H1 (cell line): ENCODE measurements at regions not wholly inside any gene's neighbourhood (a gene's known extent, or its start where the extent isn't known, plus 50 kb on each side); places are given as distances from the start of the nearest gene placed in this dataset.

ENCODE experiments used
- CTCF ChIA-PET: fragments of 300-600 bp; sonication (Branson Sonifier 250); formaldehyde crosslinking; loops from one replicate; lab custom pipeline; 2021; ENCODE audit not compliant: partially characterized antibody; lab: Charles Lee
- POLR2A ChIA-PET: fragments of 300-600 bp; sonication (Branson Sonifier 250); formaldehyde crosslinking; loops from one replicate; lab custom pipeline; 2021; ENCODE audit warnings: inconsistent platforms; ENCODE audit not compliant: partially characterized antibody; lab: Charles Lee
- DNase-seq, 2 experiments: peaks; one replicate each; pipeline versions ENCODE4 v3.0.0 to v3.0.0-alpha.2; 2010 to 2022; ENCODE audit warnings: low spot score in 2 of 2, low read depth in 1 of 2, mixed read lengths in 1 of 2
- FAIRE-seq: peaks from 2 replicates; lab custom pipeline; 2011; peaks lifted over from hg19 to GRCh38; lab: Jason Lieb, UNC
- H2AFZ ChIP-seq: 2 replicates; pipeline ENCODE4 v1.8.1; 2012; ENCODE audit warnings: low read length, inconsistent platforms
- H2AK5ac ChIP-seq: 2 replicates; pipeline ENCODE4 v1.6.1; 2013; ENCODE audit warnings: low read depth, low read length
- H2BK120ac ChIP-seq: replicated peaks from 2 replicates; pipeline ENCODE3; 2013; ENCODE audit warnings: low read depth, low read length, inconsistent platforms
- H2BK12ac ChIP-seq: 2 replicates; pipeline ENCODE4 v1.6.1; 2013; ENCODE audit warnings: low read depth, low read length
- H2BK15ac ChIP-seq: 2 replicates; pipeline ENCODE4 v1.6.1; 2013; ENCODE audit warnings: low read length
- H2BK20ac ChIP-seq: 2 replicates; pipeline ENCODE4 v1.6.1; 2013; ENCODE audit warnings: low read length
- H2BK5ac ChIP-seq: 2 replicates; pipeline ENCODE4 v1.6.1; 2013; ENCODE audit warnings: low read depth, low read length
- H3K14ac ChIP-seq: 2 replicates; pipeline ENCODE4 v1.6.1; 2013; ENCODE audit warnings: inconsistent platforms; ENCODE audit not compliant: insufficient read length
- H3K18ac ChIP-seq: 2 replicates; pipeline ENCODE4 v1.6.1; 2013; ENCODE audit warnings: low read length; ENCODE audit errors: extremely low read depth
- H3K23ac ChIP-seq: 2 replicates; pipeline ENCODE4 v1.6.1; 2013; ENCODE audit warnings: inconsistent platforms; ENCODE audit not compliant: insufficient read length
- H3K23me2 ChIP-seq: 2 replicates; pipeline ENCODE4 v1.6.1; 2013; ENCODE audit warnings: low read depth, low read length
- H3K27ac ChIP-seq: 2 replicates; pipeline ENCODE4 v1.6.1; 2011; ENCODE audit warnings: low read depth, low read length, inconsistent platforms
- H3K27me3 ChIP-seq, 4 experiments: replicated peaks in 1 of 4; 1 replicate in 1 of 4; 2 replicates in 3 of 4; pipeline versions ENCODE4 v1.6.1 to v1.8.1; 2011 to 2013; ENCODE audit warnings: low read length in 3 of 4, mild to moderate bottlenecking in 3 of 4, inconsistent platforms in 2 of 4, mixed read lengths in 2 of 4, moderate library complexity in 1 of 4; ENCODE audit not compliant: control insufficient read depth in 3 of 4, insufficient read depth in 3 of 4; ENCODE audit errors: extremely low read depth in 1 of 4
- H3K36me3 ChIP-seq, 4 experiments: 2 replicates each; pipeline versions ENCODE4 v1.6.1 to v1.8.1; 2011 to 2013; ENCODE audit warnings: mild to moderate bottlenecking in 4 of 4, low read length in 3 of 4, moderate library complexity in 2 of 4, control low read depth in 1 of 4, inconsistent platforms in 1 of 4; ENCODE audit not compliant: insufficient read depth in 4 of 4, control insufficient read depth in 2 of 4
- H3K4ac ChIP-seq: replicated peaks from 2 replicates; pipeline ENCODE3; 2013; ENCODE audit warnings: low read length, low read depth, mixed read lengths, inconsistent platforms; ENCODE audit not compliant: insufficient read length
- H3K4me1 ChIP-seq, 4 experiments: replicated peaks in 1 of 4; 1 replicate in 1 of 4; 2 replicates in 3 of 4; pipeline versions ENCODE4 v1.6.1 to v1.8.1; 2011 to 2013; ENCODE audit warnings: low read length in 3 of 4, inconsistent platforms in 2 of 4, mixed read lengths in 1 of 4; ENCODE audit not compliant: insufficient read depth in 4 of 4, control insufficient read depth in 3 of 4
- H3K4me2 ChIP-seq, 2 experiments: 2 replicates each; pipeline versions ENCODE4 v1.6.1 to v1.8.1; 2011 to 2013; ENCODE audit warnings: low read depth in 2 of 2, low read length in 2 of 2, control low read depth in 1 of 2, inconsistent platforms in 1 of 2, mild to moderate bottlenecking in 1 of 2; ENCODE audit not compliant: insufficient read depth in 1 of 2
- H3K4me3 ChIP-seq, 4 experiments: fragments of 200-600, 300-600 bp in 1 of 4; sonication (generic), shearing (Covaris generic), sonication (Bioruptor Twin) in 1 of 4; 2 replicates each; pipeline versions ENCODE4 v1.5.1 to v1.8.1; 2011 to 2016; ENCODE audit warnings: low read length in 4 of 4, low read depth in 3 of 4, control low read depth in 2 of 4, inconsistent platforms in 2 of 4, mild to moderate bottlenecking in 2 of 4, mixed read lengths in 1 of 4, moderate library complexity in 1 of 4; ENCODE audit not compliant: insufficient read depth in 2 of 4; ENCODE audit errors: extremely low read depth in 1 of 4
- H3K56ac ChIP-seq: replicated peaks from 2 replicates; pipeline ENCODE3; 2013; ENCODE audit warnings: low read depth, mild to moderate bottlenecking, mixed read lengths, low read length, inconsistent platforms; ENCODE audit not compliant: insufficient read length
- H3K79me1 ChIP-seq: 2 replicates; pipeline ENCODE4 v1.6.1; 2013; ENCODE audit warnings: low read depth, low read length, control low read depth
- H3K79me2 ChIP-seq, 2 experiments: 2 replicates each; pipeline versions ENCODE4 v1.6.1 to v1.8.1; 2012 to 2013; ENCODE audit warnings: low read length in 2 of 2, mild to moderate bottlenecking in 2 of 2, inconsistent platforms in 1 of 2; ENCODE audit not compliant: insufficient read depth in 2 of 2, control insufficient read depth in 1 of 2
- H3K9ac ChIP-seq, 4 experiments: replicated peaks in 1 of 4; 1 replicate in 1 of 4; 2 replicates in 3 of 4; pipeline versions ENCODE4 v1.6.1 to v1.8.1; 2011 to 2013; ENCODE audit warnings: low read depth in 3 of 4, low read length in 3 of 4, control low read depth in 2 of 4, mild to moderate bottlenecking in 2 of 4, moderate library complexity in 2 of 4, inconsistent platforms in 1 of 4; ENCODE audit errors: extremely low read depth in 1 of 4
- H3K9me3 ChIP-seq, 2 experiments: 2 replicates each; pipeline versions ENCODE4 v1.6.1 to v1.8.1; 2012 to 2013; ENCODE audit warnings: mild to moderate bottlenecking in 2 of 2, moderate library complexity in 2 of 2, control low read depth in 1 of 2, inconsistent platforms in 1 of 2, low read depth in 1 of 2, low read length in 1 of 2, mixed read lengths in 1 of 2; ENCODE audit not compliant: insufficient read depth in 2 of 2
- H4K20me1 ChIP-seq, 2 experiments: replicated peaks in 1 of 2; 2 replicates each; pipeline versions ENCODE3 to v1.8.1; 2011 to 2013; ENCODE audit warnings: inconsistent platforms in 2 of 2, low read length in 2 of 2, mild to moderate bottlenecking in 1 of 2; ENCODE audit not compliant: insufficient read depth in 2 of 2, control insufficient read depth in 1 of 2
- H4K5ac ChIP-seq: 2 replicates; pipeline ENCODE4 v1.6.1; 2013; ENCODE audit warnings: low read length, low read depth, mixed read lengths, inconsistent platforms; ENCODE audit not compliant: insufficient read length
- H4K8ac ChIP-seq: 2 replicates; pipeline ENCODE4 v1.8.0; 2013; ENCODE audit warnings: mild to moderate bottlenecking, moderate library complexity, low read length, inconsistent platforms; ENCODE audit not compliant: insufficient read depth; ENCODE audit errors: extremely low read depth
- H4K91ac ChIP-seq: replicated peaks from 2 replicates; pipeline ENCODE3; 2013; ENCODE audit warnings: low read length, mixed read lengths, inconsistent platforms; ENCODE audit not compliant: insufficient read length
- BRCA1 ChIP-seq: IDR thresholded peaks from 2 replicates; pipeline ENCODE4 v1.6.1; 2012; ENCODE audit warnings: low read depth, low read length, improper control_type of control experiment
- CHD2 ChIP-seq: IDR thresholded peaks from 2 replicates; pipeline ENCODE4 v1.6.1; 2012; ENCODE audit warnings: low read length, improper control_type of control experiment
- EGR1 ChIP-seq: IDR thresholded peaks from 2 replicates; pipeline ENCODE4 v1.6.1; 2011; ENCODE audit warnings: low read depth, low read length, borderline replicate concordance
- EP300 ChIP-seq, 2 experiments: IDR thresholded peaks; 1 replicate in 1 of 2; 2 replicates in 1 of 2; pipeline ENCODE4 v1.6.1; 2011 to 2012; ENCODE audit warnings: low read depth in 2 of 2, low read length in 2 of 2, mild to moderate bottlenecking in 2 of 2, borderline replicate concordance in 1 of 2, inconsistent platforms in 1 of 2, moderate library complexity in 1 of 2
- GTF2F1 ChIP-seq: IDR thresholded peaks from 2 replicates; pipeline ENCODE4 v1.6.1; 2012; ENCODE audit warnings: low read depth, low read length, improper control_type of control experiment, borderline replicate concordance
- JUN ChIP-seq: IDR thresholded peaks from 2 replicates; pipeline ENCODE4 v1.6.1; 2011; ENCODE audit warnings: low read depth, mild to moderate bottlenecking, improper control_type of control experiment, low read length
- RNF2 ChIP-seq: fragments of 200-900, 300-1000 bp; sonication (generic); IDR thresholded peaks from 2 replicates; pipeline ENCODE4 v1.7.1; 2016; ENCODE audit warnings: borderline replicate concordance, low read depth, mild to moderate bottlenecking, antibody characterized with exemption, low read length; ENCODE audit not compliant: poor library complexity, severe bottlenecking; ENCODE audit errors: missing control alignments
- SIRT6 ChIP-seq: IDR thresholded peaks from one replicate; pipeline ENCODE4 v1.7.1; 2012; ENCODE audit warnings: low read length, inconsistent platforms
- SRF ChIP-seq: IDR thresholded peaks from 2 replicates; pipeline ENCODE4 v1.6.1; 2011; ENCODE audit warnings: mild to moderate bottlenecking, low read depth, low read length, moderate library complexity
- TAF7 ChIP-seq: optimal IDR thresholded peaks from 2 replicates; pipeline ENCODE3; 2011; ENCODE audit warnings: low read depth, mild to moderate bottlenecking, inconsistent platforms, low read length, moderate library complexity, borderline replicate concordance
- WGBS, 2 experiments: shearing (Covaris generic) in 1 of 2; methylation state at CpG; one replicate each; pipeline versions ENCODE4 v1.1.6 to v1.1.7; 2013 to 2015; ENCODE audit warnings: low lambda C conversion rate in 2 of 2, mixed read lengths in 2 of 2, inconsistent platforms in 1 of 2, low coverage in 1 of 2, missing lambda C conversion rate in 1 of 2; ENCODE audit not compliant: insufficient replicate concordance in 2 of 2, insufficient coverage in 1 of 2, insufficient read length in 1 of 2; ENCODE audit errors: extremely low coverage in 1 of 2, missing lambda C conversion rate in 1 of 2; 5-methylcytosine and 5-hydroxymethylcytosine counted together

DNA sequence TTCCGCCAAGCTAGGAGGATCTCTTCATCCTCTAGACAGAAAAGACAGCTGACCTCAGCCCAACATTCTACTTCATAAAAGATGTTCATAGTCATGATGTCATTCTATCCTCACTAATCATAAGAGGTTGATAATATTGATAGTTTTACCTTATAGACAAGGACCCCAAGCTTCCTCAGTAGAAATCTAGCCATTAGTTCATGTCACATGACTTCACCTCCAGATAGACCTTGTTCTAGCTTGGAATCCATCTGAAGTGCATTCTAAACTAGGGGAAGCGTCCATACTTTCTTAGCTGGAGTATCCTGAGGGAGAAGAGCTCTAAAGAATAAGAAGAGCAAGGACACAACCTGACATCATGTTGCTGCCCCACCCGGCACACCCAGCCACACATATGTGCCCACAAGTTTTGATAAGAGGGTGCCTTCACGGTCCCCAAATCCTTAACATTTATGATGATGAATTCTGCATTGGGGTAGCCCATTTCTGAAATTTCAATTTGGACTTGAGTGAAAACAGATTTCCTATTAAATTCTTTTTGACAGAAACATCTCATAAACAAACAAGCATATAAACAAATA lies 292.5 kb upstream of the STXBP5 start:
- Histone ChIP-seq H3K27me3 (no peaks in the 10 kb centered on the region; a peak in 1 of 7 replicates), H3K56ac (no peak overlapping the region), H3K18ac (no peak overlapping the region), H2BK120ac (no peak overlapping the region), H2BK5ac (no peak overlapping the region), H3K9me3 (no peaks in the 10 kb centered on the region), H3K36me3 (no peaks in the 10 kb centered on the region), H3K27ac (no peak overlapping the region), H2BK15ac (no peak overlapping the region), H3K4me1 (peaks cover 4 to 11% (median 6%) of the 10 kb centered on the region in 4 experiments; a peak in 5 of 7 replicates), H3K4me3 (no peak overlapping the region), H3K9ac (no peak overlapping the region), H2BK12ac (no peak overlapping the region), H3K79me1 (no peaks in the 10 kb centered on the region), H2BK20ac (no peak overlapping the region), H4K5ac (no peak overlapping the region), H4K20me1 (no peaks in the 10 kb centered on the region), H4K8ac (no peak overlapping the region), H4K91ac (no peak overlapping the region), H3K79me2 (no peaks in the 10 kb centered on the region), H3K23ac (no peak overlapping the region), H3K14ac (no peak overlapping the region), H3K4ac (no peak overlapping the region), H3K23me2 (no peaks in the 10 kb centered on the region), H3K4me2 (no peak overlapping the region), H2AK5ac (no peak overlapping the region), H2AFZ (no peak overlapping the region)
- WGBS, 2 experiments = 88% methylated on average over 4 of the region's 4 CpGs; no CpG with 5 or more reads in 1 of the 2 experiments
- POLR2A ChIA-PET = no interaction called here
- CTCF ChIA-PET = interaction anchor here (1.5 kb wide), 1 partner anchor 455 kb away, joined by 3 read pairs; no protein-coding TSS in a partner anchor
- no peak for DNase-seq
- no peak for TF ChIP-seq SIRT6
- TF ChIP-seq RNF2 = no peak
- TF ChIP-seq EGR1 = no peak
- no peak for TF ChIP-seq SRF
- TF ChIP-seq GTF2F1 = no peak
- no peak for TF ChIP-seq CHD2
- TF ChIP-seq JUN = no peak
- TF ChIP-seq TAF7 = no peak
- TF ChIP-seq BRCA1 = no peak
- TF ChIP-seq EP300 (IDR thresholded peaks at IDR 0.05; ENCODE audit: borderline replicate concordance in 1 of 2, low read depth in 2 of 2, low read length in 2 of 2) = no peak
- no peak for FAIRE-seq
